ENCODE measurements at regions not wholly inside any gene's neighbourhood (a gene's known extent, or its start where the extent isn't known, plus 50 kb on each side); places are given as distances from the start of the nearest gene placed in this dataset.

- Histone ChIP-seq H3K4me3 (ENCODE audit: low read depth in 1 of 3, low read length in 3 of 3) (no peak overlapping the region), H3K27ac (ENCODE audit: low read depth in 1 of 2, low read length in 2 of 2) (no peak overlapping the region), H3K36me3 (ENCODE audit: control insufficient read depth in 4 of 4, insufficient read depth in 3 of 4, low read depth in 1 of 4, low read length in 3 of 4) (no peaks in the 10 kb centered on the region), H3K27me3 (ENCODE audit: control insufficient read depth in 4 of 4, insufficient read depth in 4 of 4, low read length in 3 of 4) (peaks cover 0 to 3% (median 0%) of the 10 kb centered on the region in 4 donors), H3K9me3 (ENCODE audit: control insufficient read depth in 4 of 4, low read length in 3 of 4) (peaks cover 0 to 4% (median 2%) of the 10 kb centered on the region in 4 donors), H3K9ac (ENCODE audit: low read depth in 1 of 2, low read length in 2 of 2) (no peak overlapping the region), H3K4me1 (ENCODE audit: control insufficient read depth in 4 of 4, insufficient read depth in 4 of 4, low read length in 3 of 4) (no peaks in the 10 kb centered on the region)
- 76% methylated on average over 4 of the region's 4 CpGs for WGBS
- TF ChIP-seq YY1 (IDR thresholded peaks at IDR 0.05) = no peak
- TF ChIP-seq CTCF (IDR thresholded peaks at IDR 0.05; ENCODE audit: low read depth, low read length, missing input control) = no peak
- no peak for TF ChIP-seq EGR1 (IDR thresholded peaks at IDR 0.05; ENCODE audit: low read depth in 2 of 2)
- TF ChIP-seq, protein P1, sequence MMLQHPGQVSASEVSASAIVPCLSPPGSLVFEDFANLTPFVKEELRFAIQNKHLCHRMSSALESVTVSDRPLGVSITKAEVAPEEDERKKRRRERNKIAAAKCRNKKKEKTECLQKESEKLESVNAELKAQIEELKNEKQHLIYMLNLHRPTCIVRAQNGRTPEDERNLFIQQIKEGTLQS (IDR thresholded peaks at IDR 0.05) = no peak
- no peak for TF ChIP-seq REST (IDR thresholded peaks at IDR 0.05)
- TF ChIP-seq FOXA2 (IDR thresholded peaks at IDR 0.05) = no peak
- no peak for TF ChIP-seq HNF4G (IDR thresholded peaks at IDR 0.05)
- TF ChIP-seq NR2F2 (IDR thresholded peaks at IDR 0.05) = no peak
- no peak for TF ChIP-seq HNF4A (conservative IDR thresholded peaks at IDR 0.05)
- TF ChIP-seq RAD21 (IDR thresholded peaks at IDR 0.05) = no peak
- no peak for TF ChIP-seq JUND (IDR thresholded peaks at IDR 0.05)
- no peak for TF ChIP-seq SP1 (IDR thresholded peaks at IDR 0.05)
- no peak for DNase-seq (ENCODE audit: low spot score)
Measured at GRCh38 chr1:60402816-60403215, 329.2 kb upstream of the C1orf87 start.

DNA sequence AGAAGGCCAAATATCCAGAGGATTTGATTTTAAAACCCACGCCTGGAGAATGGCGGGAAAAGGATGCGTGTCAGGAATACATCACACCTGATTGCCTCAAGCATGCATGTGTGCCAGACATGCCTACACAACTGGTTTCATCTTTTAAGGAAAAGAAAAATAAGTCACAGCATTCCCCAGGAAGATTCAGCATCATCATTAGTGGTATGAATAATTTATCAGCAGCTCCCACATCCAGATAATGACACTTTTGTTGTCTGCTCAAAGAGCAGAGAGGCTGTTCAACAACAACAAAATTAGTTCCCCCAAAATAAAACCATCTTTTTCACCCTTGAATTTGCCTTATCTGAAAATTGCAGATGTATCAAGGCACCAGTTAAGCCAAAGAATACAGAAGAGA, 328.6 kb upstream of the C1orf87 start:
- H3K36me3 ChIP-seq (ENCODE audit: control insufficient read depth in 4 of 4, insufficient read depth in 3 of 4, low read depth in 1 of 4, low read length in 3 of 4) = no peaks in the 10 kb centered on the region
- 80% methylated on average over 3 of the region's 3 CpGs for WGBS

More for the DNA sequence above, 328.6 kb upstream of the C1orf87 start:
- Histone ChIP-seq H3K4me1 (ENCODE audit: control insufficient read depth in 4 of 4, insufficient read depth in 4 of 4, low read length in 3 of 4) (no peaks in the 10 kb centered on the region), H3K27ac (ENCODE audit: low read depth in 1 of 2, low read length in 2 of 2) (no peak overlapping the region), H3K4me3 (ENCODE audit: low read depth in 1 of 3, low read length in 3 of 3) (no peak overlapping the region), H3K27me3 (ENCODE audit: control insufficient read depth in 4 of 4, insufficient read depth in 4 of 4, low read length in 3 of 4) (peaks cover 0 to 3% (median 0%) of the 10 kb centered on the region in 4 donors), H3K9ac (ENCODE audit: low read depth in 1 of 2, low read length in 2 of 2) (no peak overlapping the region), H3K9me3 (ENCODE audit: control insufficient read depth in 4 of 4, low read length in 3 of 4) (peaks cover 0 to 4% (median 2%) of the 10 kb centered on the region in 4 donors)
- TF ChIP-seq REST (IDR thresholded peaks at IDR 0.05) (no peak), HNF4G (IDR thresholded peaks at IDR 0.05) (no peak), NR2F2 (IDR thresholded peaks at IDR 0.05) (no peak)
- DNase-seq (ENCODE audit: low spot score) = no peak
